ENCODE measurements at regions not wholly inside any gene's neighbourhood (a gene's known extent, or its start where the extent isn't known, plus 50 kb on each side); places are given as distances from the start of the nearest gene placed in this dataset.
A peak's percentile ranks its signal among the peaks of the same experiment; 100 is the strongest.

DNA sequence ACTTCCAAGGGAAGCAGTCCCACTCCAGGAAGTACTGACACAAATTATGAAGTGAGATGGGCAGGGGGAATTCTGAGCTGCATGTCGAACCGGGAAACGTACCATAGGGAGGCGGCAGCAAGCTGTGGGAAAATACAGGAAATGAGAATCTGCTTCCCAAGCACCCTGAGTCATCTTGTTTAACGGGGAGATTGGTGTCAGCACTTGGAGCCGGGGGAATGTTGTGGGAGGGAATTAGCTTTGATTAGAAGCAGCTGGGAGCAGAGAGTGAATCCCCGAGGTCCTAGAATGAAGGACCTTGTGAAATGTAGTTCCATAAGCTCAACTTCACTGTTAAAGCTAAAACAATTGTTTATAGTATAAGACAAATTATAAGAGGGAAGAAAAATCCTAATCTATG, 141.4 kb upstream of the PRKCQ start:
- no peaks in the 10 kb centered on the region for H4K20me1 ChIP-seq (replicated peaks; ENCODE audit: control insufficient read depth, extremely low read depth, insufficient read depth, low read length)
- FAIRE-seq (peak; percentile 79), DNase-seq (ENCODE audit: low read depth, low spot score) (peak; percentile 94)
- no peaks in the 10 kb centered on the region for H3K9me1 ChIP-seq (replicated peaks; ENCODE audit: control insufficient read depth, extremely low read depth, insufficient read depth, low read length)
- peak overlapping the region; percentile 52 for H2AFZ ChIP-seq (ENCODE audit: low read depth, low read length)
- no TSS peak for BruUV-seq (replicated peaks)
- ChIA-PET CTCF (interaction anchor here (0.8 to 2.8 kb wide), 23 partner anchors 8 to 966 kb away, joined by 3 to 47 read pairs (median 4); partner anchors contain the start of gene SFMBT2), POLR2A (interaction anchor here (2.0 kb wide), 1 partner anchor 9 kb away, joined by 12 read pairs; no protein-coding TSS in a partner anchor)
- intact Hi-C loops (cut with micrococcal nuclease) = loop anchor here (1.0 to 10.0 kb wide), 6 partner anchors 52 to 1174 kb away; partner anchors contain the start of genes IL15RA and RBM17
- no peaks in the 10 kb centered on the region for H3K9me3 ChIP-seq (replicated peaks; ENCODE audit: control insufficient read depth, insufficient read depth, low read length)
- peak overlapping the region; percentile 97 for H3K9ac ChIP-seq (replicated peaks; ENCODE audit: extremely low read depth, insufficient read depth, low read length)
- H3K4me2 ChIP-seq (ENCODE audit: insufficient read depth, low read length) = peak overlapping the region; percentile 96
- peaks cover 29% of the 10 kb centered on the region for H3K4me1 ChIP-seq (ENCODE audit: control insufficient read depth, extremely low read depth, insufficient read depth, low read length)
- H3K4me3 ChIP-seq (replicated peaks in 1 of 3; ENCODE audit: insufficient read depth in 1 of 3, low read depth in 1 of 3, low read length in 3 of 3) = peak overlapping the region in 1 of 3 experiments; percentile 55
- no peaks in the 10 kb centered on the region for H3K79me2 ChIP-seq (ENCODE audit: control insufficient read depth, insufficient read depth, low read length)
- dilution Hi-C loops (cut with MboI; ENCODE audit: extremely low pct_ligation_motif_present, low sequenced_read_pairs) = no loop called here
- peak overlapping the region; percentile 100 for H3K27ac ChIP-seq (ENCODE audit: insufficient read depth, low read depth, low read length)
- no peaks in the 10 kb centered on the region for H3K27me3 ChIP-seq (ENCODE audit: control insufficient read depth in 2 of 2, insufficient read depth in 2 of 2, low read length in 2 of 2)
- TF ChIP-seq FOS (IDR thresholded peaks at IDR 0.05; ENCODE audit: borderline replicate concordance, insufficient read depth, low read length) (peak; percentile 91), POLR2AphosphoS5 (IDR thresholded peaks at IDR 0.05; ENCODE audit: insufficient read depth, low read depth, low read length) (peak; percentile 74), EZH2 (IDR thresholded peaks at IDR 0.05; ENCODE audit: borderline replicate concordance, low read depth, low read length, severe bottlenecking) (no peak), MYC (IDR thresholded peaks at IDR 0.05; ENCODE audit: low read depth, low read length) (no peak), GATA2 (IDR thresholded peaks at IDR 0.05; ENCODE audit: insufficient read depth, insufficient read length, low read depth, low read length) (no peak), POLR2A (IDR thresholded peaks at IDR 0.05; ENCODE audit: low read depth, low read length) (no peak), JUN (IDR thresholded peaks at IDR 0.05; ENCODE audit: borderline replicate concordance, insufficient read depth, insufficient read length, low read depth) (peak; percentile 88)
- TF ChIP-seq, protein P1, sequence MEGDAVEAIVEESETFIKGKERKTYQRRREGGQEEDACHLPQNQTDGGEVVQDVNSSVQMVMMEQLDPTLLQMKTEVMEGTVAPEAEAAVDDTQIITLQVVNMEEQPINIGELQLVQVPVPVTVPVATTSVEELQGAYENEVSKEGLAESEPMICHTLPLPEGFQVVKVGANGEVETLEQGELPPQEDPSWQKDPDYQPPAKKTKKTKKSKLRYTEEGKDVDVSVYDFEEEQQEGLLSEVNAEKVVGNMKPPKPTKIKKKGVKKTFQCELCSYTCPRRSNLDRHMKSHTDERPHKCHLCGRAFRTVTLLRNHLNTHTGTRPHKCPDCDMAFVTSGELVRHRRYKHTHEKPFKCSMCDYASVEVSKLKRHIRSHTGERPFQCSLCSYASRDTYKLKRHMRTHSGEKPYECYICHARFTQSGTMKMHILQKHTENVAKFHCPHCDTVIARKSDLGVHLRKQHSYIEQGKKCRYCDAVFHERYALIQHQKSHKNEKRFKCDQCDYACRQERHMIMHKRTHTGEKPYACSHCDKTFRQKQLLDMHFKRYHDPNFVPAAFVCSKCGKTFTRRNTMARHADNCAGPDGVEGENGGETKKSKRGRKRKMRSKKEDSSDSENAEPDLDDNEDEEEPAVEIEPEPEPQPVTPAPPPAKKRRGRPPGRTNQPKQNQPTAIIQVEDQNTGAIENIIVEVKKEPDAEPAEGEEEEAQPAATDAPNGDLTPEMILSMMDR (IDR thresholded peaks at IDR 0.05; ENCODE audit: extremely low read depth in 1 of 2, insufficient read depth in 1 of 2, low read depth in 1 of 2, low read length in 2 of 2) = peak; percentile 22 to 38
- TF ChIP-seq, protein P2, sequence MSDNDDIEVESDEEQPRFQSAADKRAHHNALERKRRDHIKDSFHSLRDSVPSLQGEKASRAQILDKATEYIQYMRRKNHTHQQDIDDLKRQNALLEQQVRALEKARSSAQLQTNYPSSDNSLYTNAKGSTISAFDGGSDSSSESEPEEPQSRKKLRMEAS (IDR thresholded peaks at IDR 0.05; ENCODE audit: insufficient read depth, insufficient read length) = no peak
- no peaks in the 10 kb centered on the region for H3K36me3 ChIP-seq (ENCODE audit: control insufficient read depth in 2 of 2, extremely low read depth in 1 of 2, insufficient read depth in 2 of 2, low read length in 2 of 2)
